ENCODE measurements at regions not wholly inside any gene's neighbourhood (a gene's known extent, or its start where the extent isn't known, plus 50 kb on each side); places are given as distances from the start of the nearest gene placed in this dataset.

- no peaks in the 10 kb centered on the region for H3K36me3 ChIP-seq (ENCODE audit: control insufficient read depth in 4 of 4, insufficient read depth in 4 of 4, low read length in 3 of 4)
- H3K4me1 ChIP-seq (ENCODE audit: control extremely low read depth in 1 of 4, control insufficient read depth in 4 of 4, insufficient read depth in 4 of 4, low read length in 3 of 4), result peaks cover 0 to 3% (median 0%) of the 10 kb centered on the region in 4 experiments
- CTCF ChIA-PET, result no interaction called here
- DNase-seq, result no peak
- H3K27me3 ChIP-seq (replicated peaks in 2 of 5; ENCODE audit: control insufficient read depth in 4 of 5, insufficient read depth in 5 of 5, low read length in 4 of 5), result peaks cover 0 to 10% (median 0%) of the 10 kb centered on the region in 5 experiments
- POLR2A ChIA-PET, result no interaction called here
- H3K9me3 ChIP-seq (ENCODE audit: control extremely low read depth in 1 of 5, control insufficient read depth in 4 of 5, insufficient read depth in 2 of 5, low read depth in 1 of 5, low read length in 4 of 5), result peaks cover 0 to 3% (median 0%) of the 10 kb centered on the region in 5 experiments
- H3K27ac ChIP-seq (ENCODE audit: insufficient read depth in 1 of 2, low read depth in 1 of 2, low read length in 2 of 2, poor library complexity in 1 of 2, severe bottlenecking in 2 of 2), result no peak overlapping the region
- no peak overlapping the region for H3K4me3 ChIP-seq (ENCODE audit: control insufficient read depth in 1 of 7, extremely low read depth in 1 of 7, insufficient read depth in 4 of 7, low read depth in 2 of 7, low read length in 6 of 7)
- WGBS (ENCODE audit: insufficient coverage), result 91% methylated on average over 9 of the region's 10 CpGs
These were observed 429.1 kb upstream of the CDH4 start for GRCh38 chr20:60822699-60823607.

GRCh38 chr20:60835876-60836275, 416.2 kb upstream of the CDH4 start:
- ChIA-PET POLR2A (no interaction called here), CTCF (no interaction called here)
- Histone ChIP-seq H3K27me3 (replicated peaks in 2 of 5; ENCODE audit: control insufficient read depth in 4 of 5, insufficient read depth in 5 of 5, low read length in 4 of 5) (peaks cover 0 to 3% (median 0%) of the 10 kb centered on the region in 5 experiments), H3K36me3 (ENCODE audit: control insufficient read depth in 4 of 4, insufficient read depth in 4 of 4, low read length in 3 of 4) (no peaks in the 10 kb centered on the region), H3K4me3 (ENCODE audit: control insufficient read depth in 1 of 7, extremely low read depth in 1 of 7, insufficient read depth in 4 of 7, low read depth in 2 of 7, low read length in 6 of 7) (no peak overlapping the region), H3K9me3 (ENCODE audit: control extremely low read depth in 1 of 5, control insufficient read depth in 4 of 5, insufficient read depth in 2 of 5, low read depth in 1 of 5, low read length in 4 of 5) (peaks cover 0 to 9% (median 1%) of the 10 kb centered on the region in 5 experiments), H3K27ac (ENCODE audit: insufficient read depth in 1 of 2, low read depth in 1 of 2, low read length in 2 of 2, poor library complexity in 1 of 2, severe bottlenecking in 2 of 2) (no peak overlapping the region), H3K4me1 (ENCODE audit: control extremely low read depth in 1 of 4, control insufficient read depth in 4 of 4, insufficient read depth in 4 of 4, low read length in 3 of 4) (no peaks in the 10 kb centered on the region)
- DNase-seq, result no peak
- 53% methylated on average over 2 of the region's 2 CpGs for WGBS (ENCODE audit: insufficient coverage)

GRCh38 chr20:60837173-60837770, 414.8 kb upstream of the CDH4 start:
- no peak for DNase-seq
- H3K27me3 ChIP-seq (replicated peaks in 2 of 5; ENCODE audit: control insufficient read depth in 4 of 5, insufficient read depth in 5 of 5, low read length in 4 of 5), result peaks cover 0 to 3% (median 0%) of the 10 kb centered on the region in 5 experiments
- ChIA-PET CTCF (no interaction called here), POLR2A (no interaction called here)
- no peaks in the 10 kb centered on the region for H3K4me1 ChIP-seq (ENCODE audit: control extremely low read depth in 1 of 4, control insufficient read depth in 4 of 4, insufficient read depth in 4 of 4, low read length in 3 of 4)
- 73% methylated on average over 2 of the region's 3 CpGs for WGBS (ENCODE audit: insufficient coverage)
- H3K27ac ChIP-seq (ENCODE audit: insufficient read depth in 1 of 2, low read depth in 1 of 2, low read length in 2 of 2, poor library complexity in 1 of 2, severe bottlenecking in 2 of 2), result no peak overlapping the region
- H3K36me3 ChIP-seq (ENCODE audit: control insufficient read depth in 4 of 4, insufficient read depth in 4 of 4, low read length in 3 of 4), result no peaks in the 10 kb centered on the region
- H3K9me3 ChIP-seq (ENCODE audit: control extremely low read depth in 1 of 5, control insufficient read depth in 4 of 5, insufficient read depth in 2 of 5, low read depth in 1 of 5, low read length in 4 of 5), result peaks cover 0 to 3% (median 0%) of the 10 kb centered on the region in 5 experiments
- no peak overlapping the region for H3K4me3 ChIP-seq (ENCODE audit: control insufficient read depth in 1 of 7, extremely low read depth in 1 of 7, insufficient read depth in 4 of 7, low read depth in 2 of 7, low read length in 6 of 7)

- H3K4me3 ChIP-seq (ENCODE audit: control insufficient read depth in 1 of 7, extremely low read depth in 1 of 7, insufficient read depth in 4 of 7, low read depth in 2 of 7, low read length in 6 of 7), result no peak overlapping the region
- ChIA-PET POLR2A (no interaction called here), CTCF (no interaction called here)
- H3K9me3 ChIP-seq (ENCODE audit: control extremely low read depth in 1 of 5, control insufficient read depth in 4 of 5, insufficient read depth in 2 of 5, low read depth in 1 of 5, low read length in 4 of 5), result peaks cover 0 to 3% (median 0%) of the 10 kb centered on the region in 5 experiments
- no peak overlapping the region for H3K27ac ChIP-seq (ENCODE audit: insufficient read depth in 1 of 2, low read depth in 1 of 2, low read length in 2 of 2, poor library complexity in 1 of 2, severe bottlenecking in 2 of 2)
- H3K36me3 ChIP-seq (ENCODE audit: control insufficient read depth in 4 of 4, insufficient read depth in 4 of 4, low read length in 3 of 4), result no peaks in the 10 kb centered on the region
- no peak for DNase-seq
- 95% methylated on average over 2 of the region's 3 CpGs for WGBS (ENCODE audit: insufficient coverage)
- H3K4me1 ChIP-seq (ENCODE audit: control extremely low read depth in 1 of 4, control insufficient read depth in 4 of 4, insufficient read depth in 4 of 4, low read length in 3 of 4), result no peaks in the 10 kb centered on the region
- H3K27me3 ChIP-seq (replicated peaks in 2 of 5; ENCODE audit: control insufficient read depth in 4 of 5, insufficient read depth in 5 of 5, low read length in 4 of 5), result peaks cover 0 to 3% (median 0%) of the 10 kb centered on the region in 5 experiments
These were observed 413.8 kb upstream of the CDH4 start for GRCh38 chr20:60838297-60838696.

- Histone ChIP-seq H3K9me3 (ENCODE audit: control extremely low read depth in 1 of 5, control insufficient read depth in 4 of 5, insufficient read depth in 2 of 5, low read depth in 1 of 5, low read length in 4 of 5) (peaks cover 0 to 3% (median 0%) of the 10 kb centered on the region in 5 experiments), H3K27me3 (replicated peaks in 2 of 5; ENCODE audit: control insufficient read depth in 4 of 5, insufficient read depth in 5 of 5, low read length in 4 of 5) (peaks cover 0 to 6% (median 0%) of the 10 kb centered on the region in 5 experiments), H3K4me1 (ENCODE audit: control extremely low read depth in 1 of 4, control insufficient read depth in 4 of 4, insufficient read depth in 4 of 4, low read length in 3 of 4) (no peaks in the 10 kb centered on the region), H3K27ac (ENCODE audit: insufficient read depth in 1 of 2, low read depth in 1 of 2, low read length in 2 of 2, poor library complexity in 1 of 2, severe bottlenecking in 2 of 2) (no peak overlapping the region), H3K4me3 (ENCODE audit: control insufficient read depth in 1 of 7, extremely low read depth in 1 of 7, insufficient read depth in 4 of 7, low read depth in 2 of 7, low read length in 6 of 7) (no peak overlapping the region), H3K36me3 (ENCODE audit: control insufficient read depth in 4 of 4, insufficient read depth in 4 of 4, low read length in 3 of 4) (no peaks in the 10 kb centered on the region)
- no peak for DNase-seq
- ChIA-PET POLR2A (no interaction called here), CTCF (no interaction called here)
- WGBS (ENCODE audit: insufficient coverage), result 84% methylated on average over 2 of the region's 3 CpGs
These were observed 411.1 kb upstream of the CDH4 start for GRCh38 chr20:60840971-60841370.

- 100% methylated on average over 1 of the region's 4 CpGs for WGBS (ENCODE audit: insufficient coverage)
- CTCF ChIA-PET, result no interaction called here
- DNase-seq, result no peak
These were observed 406.9 kb upstream of the CDH4 start for GRCh38 chr20:60845146-60845545.

More at GRCh38 chr20:60845146-60845545, 406.9 kb upstream of the CDH4 start:
- Histone ChIP-seq H3K36me3 (ENCODE audit: control insufficient read depth in 4 of 4, insufficient read depth in 4 of 4, low read length in 3 of 4) (no peaks in the 10 kb centered on the region), H3K27ac (ENCODE audit: insufficient read depth in 1 of 2, low read depth in 1 of 2, low read length in 2 of 2, poor library complexity in 1 of 2, severe bottlenecking in 2 of 2) (no peak overlapping the region), H3K27me3 (replicated peaks in 2 of 5; ENCODE audit: control insufficient read depth in 4 of 5, insufficient read depth in 5 of 5, low read length in 4 of 5) (peaks cover 0 to 11% (median 0%) of the 10 kb centered on the region in 5 experiments), H3K4me3 (ENCODE audit: control insufficient read depth in 1 of 7, extremely low read depth in 1 of 7, insufficient read depth in 4 of 7, low read depth in 2 of 7, low read length in 6 of 7) (no peak overlapping the region), H3K4me1 (ENCODE audit: control extremely low read depth in 1 of 4, control insufficient read depth in 4 of 4, insufficient read depth in 4 of 4, low read length in 3 of 4) (no peaks in the 10 kb centered on the region), H3K9me3 (ENCODE audit: control extremely low read depth in 1 of 5, control insufficient read depth in 4 of 5, insufficient read depth in 2 of 5, low read depth in 1 of 5, low read length in 4 of 5) (peaks cover 0 to 3% (median 0%) of the 10 kb centered on the region in 5 experiments)
- POLR2A ChIA-PET, result no interaction called here

Measured in common myeloid progenitor, CD34-positive (primary cell).